ENCODE measurements at regions not wholly inside any gene's neighbourhood (a gene's known extent, or its start where the extent isn't known, plus 50 kb on each side); places are given as distances from the start of the nearest gene placed in this dataset.

GRCh38 chrX:134173541-134174272 is 63.3 kb upstream of the CCDC160 start:
- H3K27me3 ChIP-seq (ENCODE audit: control insufficient read depth, insufficient read depth, low read length), result no peaks in the 10 kb centered on the region
- H3K9me3 ChIP-seq (ENCODE audit: control insufficient read depth, insufficient read depth, low read length), result no peaks in the 10 kb centered on the region
- H3K4me1 ChIP-seq (ENCODE audit: control insufficient read depth, insufficient read depth, low read length), result peaks cover 51% of the 10 kb centered on the region
- H3K27ac ChIP-seq (ENCODE audit: low read depth, low read length), result peak overlapping the region; percentile 97
- peak overlapping the region; percentile 97 for H3K4me3 ChIP-seq (ENCODE audit: low read depth, low read length)
- H3K9ac ChIP-seq (ENCODE audit: low read depth, low read length), result peak overlapping the region; percentile 99
- H3K36me3 ChIP-seq (ENCODE audit: control insufficient read depth, insufficient read depth, low read length), result peaks cover 30% of the 10 kb centered on the region

DNA sequence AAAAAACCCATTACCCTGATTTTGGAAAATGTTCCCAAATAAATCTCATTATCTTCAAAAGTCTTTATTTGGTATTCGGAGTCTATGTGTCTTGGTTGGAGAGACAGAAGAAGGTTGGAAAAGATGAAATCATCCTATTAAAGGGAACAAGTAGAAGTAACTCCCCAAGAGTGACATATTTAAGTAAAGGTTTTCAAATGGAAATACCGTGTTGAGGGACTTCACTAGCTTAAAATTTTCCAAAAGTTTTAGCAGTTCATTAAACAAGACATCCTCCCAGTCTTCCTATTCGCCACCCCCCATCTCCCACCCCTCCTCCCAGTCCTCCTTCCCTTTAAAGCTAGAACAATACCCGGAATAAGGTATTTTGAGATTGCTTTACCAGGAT is 62.7 kb upstream of the CCDC160 start:
- H3K4me3 ChIP-seq (ENCODE audit: low read depth, low read length), result peak overlapping the region; percentile 97
- no peaks in the 10 kb centered on the region for H3K9me3 ChIP-seq (ENCODE audit: control insufficient read depth, insufficient read depth, low read length)
- peaks cover 56% of the 10 kb centered on the region for H3K4me1 ChIP-seq (ENCODE audit: control insufficient read depth, insufficient read depth, low read length)
- H3K9ac ChIP-seq (ENCODE audit: low read depth, low read length), result peak overlapping the region; percentile 99
- peak overlapping the region; percentile 97 for H3K27ac ChIP-seq (ENCODE audit: low read depth, low read length)
- no peaks in the 10 kb centered on the region for H3K27me3 ChIP-seq (ENCODE audit: control insufficient read depth, insufficient read depth, low read length)
- peaks cover 25% of the 10 kb centered on the region for H3K36me3 ChIP-seq (ENCODE audit: control insufficient read depth, insufficient read depth, low read length)

GRCh38 chrX:134174859-134175258 is 62.1 kb upstream of the CCDC160 start:
- Histone ChIP-seq H3K9me3 (ENCODE audit: control insufficient read depth, insufficient read depth, low read length) (no peaks in the 10 kb centered on the region), H3K9ac (ENCODE audit: low read depth, low read length) (peak overlapping the region; percentile 99), H3K27me3 (ENCODE audit: control insufficient read depth, insufficient read depth, low read length) (no peaks in the 10 kb centered on the region), H3K27ac (ENCODE audit: low read depth, low read length) (peak overlapping the region; percentile 97), H3K4me1 (ENCODE audit: control insufficient read depth, insufficient read depth, low read length) (peaks cover 62% of the 10 kb centered on the region), H3K36me3 (ENCODE audit: control insufficient read depth, insufficient read depth, low read length) (peaks cover 19% of the 10 kb centered on the region), H3K4me3 (ENCODE audit: low read depth, low read length) (peak overlapping the region; percentile 97)

GRCh38 chrX:134177527-134177926 is 59.5 kb upstream of the CCDC160 start:
- no peaks in the 10 kb centered on the region for H3K9me3 ChIP-seq (ENCODE audit: control insufficient read depth, insufficient read depth, low read length)
- H3K36me3 ChIP-seq (ENCODE audit: control insufficient read depth, insufficient read depth, low read length), result no peaks in the 10 kb centered on the region
- no peak overlapping the region; the same call in 1 of the 2 replicates for H3K9ac ChIP-seq (ENCODE audit: low read depth, low read length)
- H3K27me3 ChIP-seq (ENCODE audit: control insufficient read depth, insufficient read depth, low read length), result peaks cover 10% of the 10 kb centered on the region
- peak overlapping the region; percentile 86 for H3K27ac ChIP-seq (ENCODE audit: low read depth, low read length)
- H3K4me3 ChIP-seq (ENCODE audit: low read depth, low read length), result peak overlapping the region; percentile 28; the same call in 1 of the 2 replicates
- H3K4me1 ChIP-seq (ENCODE audit: control insufficient read depth, insufficient read depth, low read length), result peaks cover 79% of the 10 kb centered on the region

DNA sequence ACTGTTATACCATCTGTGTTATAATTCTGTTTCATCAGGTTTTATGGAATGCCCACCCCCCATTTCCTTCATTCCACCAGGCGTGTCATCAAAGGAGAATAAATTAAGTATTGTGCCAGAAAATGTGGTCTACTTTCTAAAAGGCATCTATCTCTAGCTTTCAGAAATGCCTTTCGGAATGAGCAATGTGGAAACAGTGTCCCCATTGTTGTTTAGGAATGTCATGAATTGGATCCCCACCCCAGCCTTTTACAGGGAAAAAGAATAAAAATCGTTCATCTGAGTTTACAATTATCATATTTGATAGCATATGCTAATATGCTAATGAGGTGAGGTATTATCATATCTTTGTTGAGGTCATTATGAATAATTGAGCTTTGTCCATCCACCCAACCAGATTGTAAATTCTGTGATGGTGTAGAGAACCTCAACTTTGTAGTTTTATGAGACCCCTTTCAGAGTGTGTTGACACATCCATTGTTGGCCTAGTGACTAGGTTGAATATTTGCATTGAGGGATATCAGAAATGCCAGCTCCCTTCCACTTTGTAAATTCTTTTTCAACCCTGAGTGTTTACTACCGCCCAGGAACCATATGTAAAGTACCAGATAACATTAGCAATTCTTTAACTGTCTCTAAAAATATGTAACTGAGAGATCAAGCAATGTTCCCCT is 56.2 kb upstream of the CCDC160 start:
- Histone ChIP-seq H3K4me1 (ENCODE audit: control insufficient read depth, insufficient read depth, low read length) (peaks cover 66% of the 10 kb centered on the region), H3K4me3 (ENCODE audit: low read depth, low read length) (0 out of 2 replicates have a peak overlapping the region, but pooled peaks have one; percentile 2), H3K27ac (ENCODE audit: low read depth, low read length) (peak overlapping the region; percentile 88), H3K27me3 (ENCODE audit: control insufficient read depth, insufficient read depth, low read length) (peaks cover 19% of the 10 kb centered on the region), H3K9me3 (ENCODE audit: control insufficient read depth, insufficient read depth, low read length) (no peaks in the 10 kb centered on the region), H3K36me3 (ENCODE audit: control insufficient read depth, insufficient read depth, low read length) (no peaks in the 10 kb centered on the region), H3K9ac (ENCODE audit: low read depth, low read length) (no peak overlapping the region)

GRCh38 chrX:134181275-134181660 is 55.7 kb upstream of the CCDC160 start:
- Histone ChIP-seq H3K9me3 (ENCODE audit: control insufficient read depth, insufficient read depth, low read length) (no peaks in the 10 kb centered on the region), H3K27ac (ENCODE audit: low read depth, low read length) (peak overlapping the region; percentile 88), H3K4me3 (ENCODE audit: low read depth, low read length) (peak overlapping the region; percentile 37), H3K36me3 (ENCODE audit: control insufficient read depth, insufficient read depth, low read length) (no peaks in the 10 kb centered on the region), H3K4me1 (ENCODE audit: control insufficient read depth, insufficient read depth, low read length) (peaks cover 65% of the 10 kb centered on the region), H3K27me3 (ENCODE audit: control insufficient read depth, insufficient read depth, low read length) (peaks cover 19% of the 10 kb centered on the region), H3K9ac (ENCODE audit: low read depth, low read length) (no peak overlapping the region)

DNA sequence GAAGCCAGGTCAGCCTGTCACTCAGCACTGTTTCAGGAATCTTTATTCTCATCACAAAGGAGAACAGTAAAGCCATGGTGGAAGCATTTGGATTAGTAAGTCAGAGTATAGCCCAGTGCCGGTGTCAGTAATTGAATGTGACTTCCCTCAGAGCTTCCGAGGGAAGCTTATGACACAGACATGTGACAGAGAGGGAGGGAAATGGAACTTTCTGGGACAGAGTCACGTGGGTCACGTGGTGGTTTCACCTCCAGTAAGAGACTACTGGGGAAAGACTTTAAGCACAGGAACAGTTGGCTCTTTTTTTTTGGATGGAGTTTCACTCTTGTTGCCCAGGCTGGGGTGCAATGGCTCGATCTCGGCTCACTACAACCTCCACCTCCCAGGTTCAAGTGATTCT is 53.3 kb upstream of the CCDC160 start:
- Histone ChIP-seq H3K27ac (ENCODE audit: low read depth, low read length) (no peak overlapping the region), H3K4me1 (ENCODE audit: control insufficient read depth, insufficient read depth, low read length) (peaks cover 61% of the 10 kb centered on the region), H3K9me3 (ENCODE audit: control insufficient read depth, insufficient read depth, low read length) (no peaks in the 10 kb centered on the region), H3K9ac (ENCODE audit: low read depth, low read length) (no peak overlapping the region), H3K27me3 (ENCODE audit: control insufficient read depth, insufficient read depth, low read length) (peaks cover 25% of the 10 kb centered on the region), H3K36me3 (ENCODE audit: control insufficient read depth, insufficient read depth, low read length) (no peaks in the 10 kb centered on the region), H3K4me3 (ENCODE audit: low read depth, low read length) (no peak overlapping the region)

DNA sequence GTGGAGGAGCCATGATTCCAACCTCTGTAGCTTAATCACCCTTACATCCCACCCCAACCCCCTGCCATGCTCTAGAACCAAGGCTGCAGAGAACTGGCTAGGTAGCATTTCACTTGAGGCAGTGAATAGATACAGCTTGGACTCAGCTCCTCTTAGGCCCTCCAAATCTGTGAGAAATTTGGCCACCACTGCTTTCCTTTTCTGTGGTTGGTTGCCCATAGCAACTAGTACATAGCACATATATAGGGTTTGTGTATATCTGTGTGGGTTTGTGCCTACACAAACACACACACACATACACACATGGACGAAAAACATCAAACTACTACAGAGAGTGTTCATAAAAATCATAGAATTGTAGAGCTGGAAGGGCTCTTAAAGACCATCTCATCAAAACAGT is 52.0 kb upstream of the CCDC160 start:
- H3K4me3 ChIP-seq (ENCODE audit: low read depth, low read length), result no peak overlapping the region
- H3K27ac ChIP-seq (ENCODE audit: low read depth, low read length), result no peak overlapping the region
- H3K9ac ChIP-seq (ENCODE audit: low read depth, low read length), result no peak overlapping the region
- H3K27me3 ChIP-seq (ENCODE audit: control insufficient read depth, insufficient read depth, low read length), result peaks cover 25% of the 10 kb centered on the region
- peaks cover 48% of the 10 kb centered on the region for H3K4me1 ChIP-seq (ENCODE audit: control insufficient read depth, insufficient read depth, low read length)
- H3K9me3 ChIP-seq (ENCODE audit: control insufficient read depth, insufficient read depth, low read length), result no peaks in the 10 kb centered on the region
- H3K36me3 ChIP-seq (ENCODE audit: control insufficient read depth, insufficient read depth, low read length), result no peaks in the 10 kb centered on the region

DNA sequence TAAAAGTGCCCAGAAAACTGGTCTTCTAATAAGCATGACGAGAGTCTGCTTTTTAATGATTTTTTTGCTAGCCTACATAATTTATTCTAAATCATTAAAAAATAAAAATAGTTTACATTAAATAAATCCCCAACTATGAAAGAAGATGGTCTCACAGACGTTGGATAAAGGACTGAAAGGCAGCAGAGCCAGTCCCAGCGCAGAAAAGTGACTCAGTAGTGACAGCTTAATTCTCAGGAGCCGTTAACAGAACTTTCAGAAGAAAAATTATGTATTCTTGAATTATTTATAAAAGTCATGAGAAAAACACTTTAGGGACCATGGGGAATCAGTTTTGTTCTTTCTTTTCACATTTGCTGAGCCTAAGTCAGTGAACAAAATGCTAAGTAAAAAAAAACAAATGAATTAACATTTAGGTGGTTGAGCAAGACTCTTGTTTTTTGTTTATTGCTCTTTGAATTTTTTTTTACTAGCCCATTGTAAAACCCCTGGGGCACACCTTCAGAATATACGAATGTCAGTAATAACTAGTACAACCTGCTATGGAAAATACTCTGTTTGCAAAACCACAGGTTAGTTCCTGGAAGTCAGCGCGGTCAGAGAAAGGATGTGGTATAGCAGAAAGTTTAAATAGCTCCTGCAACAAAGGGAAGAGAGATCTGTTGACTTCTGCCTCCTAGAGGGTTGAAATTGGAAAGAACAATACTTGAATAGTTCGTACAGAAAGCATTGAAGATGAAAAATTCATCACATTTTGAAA is 50.4 kb upstream of the CCDC160 start:
- Histone ChIP-seq H3K27ac (ENCODE audit: low read depth, low read length) (no peak overlapping the region), H3K9ac (ENCODE audit: low read depth, low read length) (no peak overlapping the region), H3K4me3 (ENCODE audit: low read depth, low read length) (no peak overlapping the region), H3K4me1 (ENCODE audit: control insufficient read depth, insufficient read depth, low read length) (peaks cover 33% of the 10 kb centered on the region), H3K27me3 (ENCODE audit: control insufficient read depth, insufficient read depth, low read length) (peaks cover 22% of the 10 kb centered on the region), H3K36me3 (ENCODE audit: control insufficient read depth, insufficient read depth, low read length) (no peaks in the 10 kb centered on the region), H3K9me3 (ENCODE audit: control insufficient read depth, insufficient read depth, low read length) (no peaks in the 10 kb centered on the region)

Data from HUES48 (cell line).